ENCODE measurements at regions not wholly inside any gene's neighbourhood (a gene's known extent, or its start where the extent isn't known, plus 50 kb on each side); places are given as distances from the start of the nearest gene placed in this dataset.

DNA sequence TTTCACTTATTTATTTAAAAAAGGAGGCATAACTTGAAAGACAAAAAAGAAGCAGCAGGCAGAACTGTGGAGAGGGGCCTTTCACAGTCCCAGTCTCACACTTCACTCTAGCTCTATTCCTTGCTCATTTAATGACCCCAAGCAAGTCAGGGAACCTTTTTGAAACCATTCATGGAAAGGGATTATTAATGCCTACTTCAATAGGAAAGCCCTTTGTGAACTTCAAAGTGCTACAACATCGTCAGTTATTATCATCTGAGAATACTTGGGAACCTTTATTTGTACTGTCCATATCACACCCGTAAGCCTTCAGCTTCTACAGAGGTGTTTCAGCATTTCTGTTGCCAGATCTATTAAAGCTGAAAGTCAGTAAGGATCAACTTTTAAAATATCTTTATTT lies 320.2 kb downstream of the TMEM161B start:
- in situ Hi-C loops (cut with MboI): no loop called here
- no peaks in the 10 kb centered on the region for H3K27me3 ChIP-seq (replicated peaks; ENCODE audit: insufficient read depth)
- 12 to 17% methylated on average over 2 of the region's 2 CpGs for WGBS, 2 experiments (ENCODE audit: low coverage in 1 of 2, low lambda C conversion rate in 2 of 2, missing lambda C conversion rate in 2 of 2)
- no peak overlapping the region for H3K4me3 ChIP-seq
- H3K9ac ChIP-seq: no peak overlapping the region
- no peak overlapping the region for H3K27ac ChIP-seq
- H3K9me3 ChIP-seq (ENCODE audit: low read depth): no peaks in the 10 kb centered on the region
- H3K36me3 ChIP-seq (ENCODE audit: low read depth): no peaks in the 10 kb centered on the region
- no peak overlapping the region for H3K4me2 ChIP-seq (ENCODE audit: unreplicated experiment)
- no peak for DNase-seq
- H3F3A ChIP-seq (ENCODE audit: insufficient read depth): no peaks in the 10 kb centered on the region
- H3K4me1 ChIP-seq (ENCODE audit: insufficient read depth): no peaks in the 10 kb centered on the region
- H4K20me1 ChIP-seq (ENCODE audit: insufficient read depth): no peaks in the 10 kb centered on the region
- no peaks in the 10 kb centered on the region for H3K9me2 ChIP-seq (ENCODE audit: insufficient read depth)
- TF ChIP-seq EZH2 (IDR thresholded peaks at IDR 0.05; ENCODE audit: insufficient read depth, poor library complexity, severe bottlenecking) (no peak), EZH2phosphoT487 (IDR thresholded peaks at IDR 0.05; ENCODE audit: insufficient read depth, low read depth) (no peak)
- no peak overlapping the region for H2AFZ ChIP-seq
- H3K79me2 ChIP-seq (ENCODE audit: insufficient read depth): no peaks in the 10 kb centered on the region

DNA sequence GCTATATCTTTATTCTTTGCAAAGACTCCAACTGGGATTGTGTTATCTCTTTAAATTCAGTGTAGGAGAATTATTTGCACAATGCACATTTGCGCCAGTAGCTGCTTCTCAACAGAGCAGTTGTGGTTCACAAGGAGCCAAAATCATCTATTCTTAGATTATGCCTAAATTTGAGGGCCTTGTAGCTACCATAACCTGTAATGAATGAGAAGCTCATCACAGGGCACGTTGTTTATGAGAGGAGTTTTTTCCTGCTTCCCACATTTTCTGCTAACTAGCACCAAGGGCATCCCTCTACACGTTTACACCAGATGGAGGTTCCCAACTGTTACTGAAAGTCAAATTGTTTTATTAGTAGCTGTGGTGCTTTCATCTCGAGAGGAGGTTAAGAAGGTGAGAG lies 322.4 kb downstream of the TMEM161B start:
- no peaks in the 10 kb centered on the region for H3F3A ChIP-seq (ENCODE audit: insufficient read depth)
- no peak overlapping the region for H3K9ac ChIP-seq
- no peak for DNase-seq
- in situ Hi-C loops (cut with MboI): no loop called here
- no peaks in the 10 kb centered on the region for H3K36me3 ChIP-seq (ENCODE audit: low read depth)
- no peak overlapping the region for H3K4me3 ChIP-seq
- H4K20me1 ChIP-seq (ENCODE audit: insufficient read depth): no peaks in the 10 kb centered on the region
- H3K4me1 ChIP-seq (ENCODE audit: insufficient read depth): no peaks in the 10 kb centered on the region
- H3K4me2 ChIP-seq (ENCODE audit: unreplicated experiment): no peak overlapping the region
- no peaks in the 10 kb centered on the region for H3K27me3 ChIP-seq (replicated peaks; ENCODE audit: insufficient read depth)
- H3K9me3 ChIP-seq (ENCODE audit: low read depth): no peaks in the 10 kb centered on the region
- no peak overlapping the region for H2AFZ ChIP-seq
- 6 to 8% methylated on average over 4 of the region's 4 CpGs for WGBS, 2 experiments (ENCODE audit: low coverage in 1 of 2, low lambda C conversion rate in 2 of 2, missing lambda C conversion rate in 2 of 2)
- H3K79me2 ChIP-seq (ENCODE audit: insufficient read depth): no peaks in the 10 kb centered on the region
- no peak for TF ChIP-seq EZH2 (IDR thresholded peaks at IDR 0.05; ENCODE audit: insufficient read depth, poor library complexity, severe bottlenecking)
- TF ChIP-seq EZH2phosphoT487 (IDR thresholded peaks at IDR 0.05; ENCODE audit: insufficient read depth, low read depth): no peak
- H3K9me2 ChIP-seq (ENCODE audit: insufficient read depth): no peaks in the 10 kb centered on the region
- H3K27ac ChIP-seq: no peak overlapping the region

DNA sequence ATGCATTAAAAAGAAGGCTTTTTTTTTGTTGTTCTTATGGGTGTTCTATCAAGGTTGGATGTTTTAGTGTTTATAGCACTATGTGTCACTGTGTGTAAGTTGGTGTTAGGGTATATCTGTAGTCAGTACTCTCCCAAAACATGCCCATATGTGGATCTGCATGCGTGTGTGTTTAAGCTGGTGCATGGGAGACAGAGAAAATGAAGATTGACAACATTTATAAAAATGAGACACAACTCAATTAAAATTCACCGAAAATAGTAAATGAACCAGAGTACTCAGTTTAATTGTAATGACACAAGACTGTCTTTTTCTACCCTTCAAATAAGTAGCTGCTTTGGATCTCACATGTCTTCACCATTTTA lies 323.4 kb downstream of the TMEM161B start:
- Histone ChIP-seq H3F3A (ENCODE audit: insufficient read depth) (no peaks in the 10 kb centered on the region), H3K9ac (no peak overlapping the region), H3K27ac (no peak overlapping the region), H3K4me1 (ENCODE audit: insufficient read depth) (no peaks in the 10 kb centered on the region), H3K36me3 (ENCODE audit: low read depth) (no peaks in the 10 kb centered on the region), H3K9me2 (ENCODE audit: insufficient read depth) (no peaks in the 10 kb centered on the region), H3K79me2 (ENCODE audit: insufficient read depth) (no peaks in the 10 kb centered on the region), H3K4me3 (no peak overlapping the region), H2AFZ (no peak overlapping the region), H3K27me3 (replicated peaks; ENCODE audit: insufficient read depth) (no peaks in the 10 kb centered on the region), H4K20me1 (ENCODE audit: insufficient read depth) (no peaks in the 10 kb centered on the region), H3K4me2 (ENCODE audit: unreplicated experiment) (no peak overlapping the region), H3K9me3 (ENCODE audit: low read depth) (no peaks in the 10 kb centered on the region)
- 20 to 26% methylated on average over 2 of the region's 2 CpGs for WGBS, 2 experiments (ENCODE audit: low coverage in 1 of 2, low lambda C conversion rate in 2 of 2, missing lambda C conversion rate in 2 of 2)
- TF ChIP-seq EZH2phosphoT487 (IDR thresholded peaks at IDR 0.05; ENCODE audit: insufficient read depth, low read depth) (no peak), EZH2 (IDR thresholded peaks at IDR 0.05; ENCODE audit: insufficient read depth, poor library complexity, severe bottlenecking) (no peak)
- in situ Hi-C loops (cut with MboI): no loop called here
- DNase-seq: no peak

GRCh38 chr5:87944553-87945285 lies 323.9 kb downstream of the TMEM161B start:
- Histone ChIP-seq H3K79me2 (ENCODE audit: insufficient read depth) (no peaks in the 10 kb centered on the region), H3K4me2 (ENCODE audit: unreplicated experiment) (no peak overlapping the region), H3K9me3 (ENCODE audit: low read depth) (no peaks in the 10 kb centered on the region), H3K4me3 (no peak overlapping the region), H3F3A (ENCODE audit: insufficient read depth) (no peaks in the 10 kb centered on the region), H3K4me1 (ENCODE audit: insufficient read depth) (no peaks in the 10 kb centered on the region), H3K9me2 (ENCODE audit: insufficient read depth) (no peaks in the 10 kb centered on the region), H3K9ac (no peak overlapping the region), H4K20me1 (ENCODE audit: insufficient read depth) (no peaks in the 10 kb centered on the region), H3K27ac (no peak overlapping the region), H3K36me3 (ENCODE audit: low read depth) (no peaks in the 10 kb centered on the region), H2AFZ (no peak overlapping the region), H3K27me3 (replicated peaks; ENCODE audit: insufficient read depth) (no peaks in the 10 kb centered on the region)
- DNase-seq: no peak
- 8 to 12% methylated on average over 9 of the region's 9 CpGs for WGBS, 2 experiments (ENCODE audit: low coverage in 1 of 2, low lambda C conversion rate in 2 of 2, missing lambda C conversion rate in 2 of 2)
- in situ Hi-C loops (cut with MboI): no loop called here
- no peak for TF ChIP-seq EZH2phosphoT487 (IDR thresholded peaks at IDR 0.05; ENCODE audit: insufficient read depth, low read depth)
- no peak for TF ChIP-seq EZH2 (IDR thresholded peaks at IDR 0.05; ENCODE audit: insufficient read depth, poor library complexity, severe bottlenecking)

Measured in GM23248 (cell line).